Endothelial cell of umbilical vein (primary cell): ENCODE measurements at regions not wholly inside any gene's neighbourhood (a gene's known extent, or its start where the extent isn't known, plus 50 kb on each side); places are given as distances from the start of the nearest gene placed in this dataset.
A peak's percentile ranks its signal among the peaks of the same experiment; 100 is the strongest.

ENCODE experiments used
- BruUV-seq: library from RNA; stranded (reverse); fragments of 400-500 nt; replicated peaks from 2 replicates; lab custom pipeline; 2021; lab: Mats Ljungman, UMichigan
- CTCF ChIA-PET: fragments of 300-600, 350-600 bp; sonication (Branson Sonifier 250); formaldehyde crosslinking; loops from one replicate; lab custom pipeline; 2021; ENCODE audit warnings: antibody characterized with exemption, inconsistent platforms; lab: Charles Lee
- POLR2A ChIA-PET: fragments of 300-600, 350-600 bp; sonication (Branson Sonifier 250); formaldehyde crosslinking; loops from one replicate; lab custom pipeline; 2021; ENCODE audit warnings: antibody characterized with exemption, inconsistent platforms; lab: Charles Lee
- DNase-seq: peaks from one replicate; pipeline ENCODE4 v3.0.0-alpha.2; 2011; ENCODE audit warnings: low read depth, low spot score
- FAIRE-seq: peaks from 2 replicates; lab custom pipeline; 2011; peaks lifted over from hg19 to GRCh38; lab: Jason Lieb, UNC
- H2AFZ ChIP-seq: 2 replicates; pipeline ENCODE4 v1.6.0; 2012; ENCODE audit warnings: low read depth, low read length, control low read depth, inconsistent platforms
- H3K27ac ChIP-seq: 2 replicates; pipeline ENCODE4 v1.5.1; 2011; ENCODE audit warnings: low read depth, mild to moderate bottlenecking, control low read depth, low read length, moderate library complexity; ENCODE audit not compliant: insufficient read depth
- H3K27me3 ChIP-seq, 2 experiments: 2 replicates each; pipeline versions ENCODE4 v1.6.0 to v1.6.1; 2011; ENCODE audit warnings: low read length in 2 of 2, mixed read lengths in 1 of 2; ENCODE audit not compliant: control insufficient read depth in 2 of 2, insufficient read depth in 2 of 2
- H3K36me3 ChIP-seq, 2 experiments: 2 replicates in 1 of 2; 3 replicates in 1 of 2; pipeline ENCODE4 v1.5.1; 2011; ENCODE audit warnings: low read length in 2 of 2, mild to moderate bottlenecking in 1 of 2, moderate library complexity in 1 of 2; ENCODE audit not compliant: control insufficient read depth in 2 of 2, insufficient read depth in 2 of 2; ENCODE audit errors: extremely low read depth in 1 of 2
- H3K4me1 ChIP-seq: 3 replicates; pipeline ENCODE4 v1.5.1; 2011; ENCODE audit warnings: mild to moderate bottlenecking, low read length; ENCODE audit not compliant: control insufficient read depth, insufficient read depth; ENCODE audit errors: extremely low read depth
- H3K4me2 ChIP-seq: 2 replicates; pipeline ENCODE4 v1.6.1; 2011; ENCODE audit warnings: low read length, control low read depth, mixed read lengths; ENCODE audit not compliant: insufficient read depth
- H3K4me3 ChIP-seq, 3 experiments: fragments of 200-600 bp in 1 of 3; sonication (generic), shearing (Covaris generic) in 1 of 3; replicated peaks in 1 of 3; 2 replicates each; pipeline ENCODE4 v1.5.1; 2011 to 2016; ENCODE audit warnings: control low read depth in 3 of 3, low read length in 3 of 3, mild to moderate bottlenecking in 2 of 3, inconsistent platforms in 1 of 3, low read depth in 1 of 3, moderate library complexity in 1 of 3; ENCODE audit not compliant: insufficient read depth in 1 of 3
- H3K79me2 ChIP-seq: 2 replicates; pipeline ENCODE4 v1.6.0; 2012; ENCODE audit warnings: low read length, inconsistent platforms; ENCODE audit not compliant: control insufficient read depth, insufficient read depth
- H3K9ac ChIP-seq: replicated peaks from 2 replicates; pipeline ENCODE3; 2011; ENCODE audit warnings: low read length, control low read depth; ENCODE audit not compliant: insufficient read depth; ENCODE audit errors: extremely low read depth
- H3K9me1 ChIP-seq: replicated peaks from 3 replicates; pipeline ENCODE4 v1.6.0; 2011; ENCODE audit warnings: mild to moderate bottlenecking, low read length; ENCODE audit not compliant: control insufficient read depth, insufficient read depth; ENCODE audit errors: extremely low read depth
- H3K9me3 ChIP-seq: replicated peaks from 2 replicates; pipeline ENCODE4 v1.5.1; 2012; ENCODE audit warnings: low read length, inconsistent platforms; ENCODE audit not compliant: control insufficient read depth, insufficient read depth
- H4K20me1 ChIP-seq: replicated peaks from 2 replicates; pipeline ENCODE3; 2011; ENCODE audit warnings: mild to moderate bottlenecking, low read length; ENCODE audit not compliant: control insufficient read depth, insufficient read depth; ENCODE audit errors: extremely low read depth
- FOS ChIP-seq: IDR thresholded peaks from 2 replicates; pipeline ENCODE4 v1.6.1; 2011; ENCODE audit warnings: mild to moderate bottlenecking, low read length, moderate library complexity, borderline replicate concordance; ENCODE audit not compliant: insufficient read depth
- GATA2 ChIP-seq: IDR thresholded peaks from 2 replicates; pipeline ENCODE4 v1.7.0; 2011; ENCODE audit warnings: low read depth, mild to moderate bottlenecking, moderate library complexity, mixed read lengths, low read length; ENCODE audit not compliant: insufficient read length, insufficient read depth
- POLR2A ChIP-seq: IDR thresholded peaks from 2 replicates; pipeline ENCODE4 v1.6.1; 2012; ENCODE audit warnings: low read depth, mild to moderate bottlenecking, control low read depth, low read length
- POLR2AphosphoS5 ChIP-seq: IDR thresholded peaks from 2 replicates; pipeline ENCODE4 v1.6.1; 2012; ENCODE audit warnings: low read depth, mild to moderate bottlenecking, control low read depth, low read length, moderate library complexity; ENCODE audit not compliant: insufficient read depth
- dilution Hi-C: fragments of 300-500 bp; cut with MboI; formaldehyde crosslinking; loops from one replicate; pipeline ENCODE4 v1.15.0; 2019; ENCODE audit warnings: low sequenced_read_pairs; ENCODE audit not compliant: extremely low pct_ligation_motif_present
- intact Hi-C: fragments of 100-400 bp; cut with micrococcal nuclease; formaldehyde crosslinking; loops from one replicate; pipeline ENCODE4 v1.10.0; 2022
- TF ChIP-seq, protein P1 (sequence below): IDR thresholded peaks from 2 replicates; pipeline ENCODE4 v1.6.1; 2011; ENCODE audit not compliant: insufficient read depth, insufficient read length

- H3K9me3 ChIP-seq = no peaks in the 10 kb centered on the region
- dilution Hi-C loops (no loop called here), intact Hi-C loops (no loop called here)
- no TSS peak for BruUV-seq
- H3K27me3 ChIP-seq = no peaks in the 10 kb centered on the region
- no peaks in the 10 kb centered on the region for H3K36me3 ChIP-seq
- H3K4me3 ChIP-seq = no peak overlapping the region
- no peak overlapping the region for H3K9ac ChIP-seq
- H3K4me2 ChIP-seq = no peak overlapping the region
- H3K9me1 ChIP-seq = no peaks in the 10 kb centered on the region
- H4K20me1 ChIP-seq = no peaks in the 10 kb centered on the region
- no peaks in the 10 kb centered on the region for H3K4me1 ChIP-seq
- FAIRE-seq = no peak
- H3K27ac ChIP-seq = no peak overlapping the region
- no peak for TF ChIP-seq FOS
- TF ChIP-seq, protein P1, sequence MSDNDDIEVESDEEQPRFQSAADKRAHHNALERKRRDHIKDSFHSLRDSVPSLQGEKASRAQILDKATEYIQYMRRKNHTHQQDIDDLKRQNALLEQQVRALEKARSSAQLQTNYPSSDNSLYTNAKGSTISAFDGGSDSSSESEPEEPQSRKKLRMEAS = no peak
- TF ChIP-seq POLR2A = no peak
- POLR2A ChIA-PET = no interaction called here
- CTCF ChIA-PET = no interaction called here
- no peak overlapping the region for H2AFZ ChIP-seq
- no peaks in the 10 kb centered on the region for H3K79me2 ChIP-seq
- no peak for DNase-seq
Measured at GRCh38 chr4:124491361-124492145, 221.0 kb downstream of the ANKRD50 start.

- H4K20me1 ChIP-seq = no peaks in the 10 kb centered on the region
- TF ChIP-seq POLR2AphosphoS5 (no peak), GATA2 (no peak)
- H3K79me2 ChIP-seq = no peaks in the 10 kb centered on the region
- no peaks in the 10 kb centered on the region for H3K36me3 ChIP-seq
- H3K4me1 ChIP-seq = no peaks in the 10 kb centered on the region
- peak overlapping the region; percentile 59 for H2AFZ ChIP-seq
- H3K4me3 ChIP-seq = no peak overlapping the region
- H3K9ac ChIP-seq = no peak overlapping the region
- intact Hi-C loops (no loop called here), dilution Hi-C loops (no loop called here)
- DNase-seq (peak; percentile 25), FAIRE-seq (no peak)
- no TSS peak for BruUV-seq
- CTCF ChIA-PET = no interaction called here
- POLR2A ChIA-PET = no interaction called here
- no peak overlapping the region for H3K27ac ChIP-seq
- no peaks in the 10 kb centered on the region for H3K27me3 ChIP-seq
- H3K9me1 ChIP-seq = no peaks in the 10 kb centered on the region
- H3K9me3 ChIP-seq = no peaks in the 10 kb centered on the region
- H3K4me2 ChIP-seq = no peak overlapping the region
Measured at GRCh38 chr4:124499261-124499660, 213.3 kb downstream of the ANKRD50 start.
